IMR-90 (cell line): ENCODE measurements at regions not wholly inside any gene's neighbourhood (a gene's known extent, or its start where the extent isn't known, plus 50 kb on each side); places are given as distances from the start of the nearest gene placed in this dataset.
"Not testable (repeated sequence)": the region's sequence is repeated elsewhere in the genome, so short reads cannot be mapped to it uniquely, and the experiment has no call there.

Experiments used
- ATAC-seq: fragments of 200-7000 bp; cut with Tn5 transposase; 2 replicates; pipeline ENCODE4 v1.9.1; 2020; ENCODE audit warnings: low read depth, mild to moderate bottlenecking, moderate library complexity
- BruUV-seq: library from RNA; stranded (reverse); fragments of 400-500 nt; replicated peaks from 2 replicates; lab custom pipeline; 2021; lab: Mats Ljungman, UMichigan
- CTCF ChIA-PET: fragments of 300-600 bp; formaldehyde crosslinking; extraction: SDS; loops from one replicate; lab custom pipeline; 2021; ENCODE audit warnings: antibody characterized with exemption; lab: Yijun Ruan, JAX
- POLR2A ChIA-PET: fragments of 300-600 bp; sonication (Branson Sonifier 250); formaldehyde crosslinking; loops from one replicate; lab custom pipeline; 2022; ENCODE audit warnings: antibody characterized with exemption; ENCODE audit not compliant: unreplicated experiment; lab: Charles Lee
- DNase-seq: peaks from one replicate; pipeline ENCODE4 v3.0.0; 2013
- H2AFZ ChIP-seq: replicated peaks from 2 replicates; pipeline ENCODE3; 2013; ENCODE audit warnings: low read length, mild to moderate bottlenecking; ENCODE audit not compliant: poor library complexity
- H2AK5ac ChIP-seq: 2 replicates; pipeline ENCODE4 v1.6.1; 2013; ENCODE audit warnings: low read depth, low read length, inconsistent platforms
- H2AK9ac ChIP-seq: replicated peaks from 2 replicates; pipeline ENCODE3; 2013; ENCODE audit warnings: mild to moderate bottlenecking, low read depth, low read length, moderate library complexity; ENCODE audit not compliant: poor library complexity
- H2BK120ac ChIP-seq: 2 replicates; pipeline ENCODE4 v1.6.1; 2013; ENCODE audit warnings: low read depth, low read length, inconsistent platforms
- H2BK15ac ChIP-seq: 3 replicates; pipeline ENCODE4 v1.6.1; 2013; ENCODE audit warnings: low read depth, low read length, inconsistent platforms
- H2BK20ac ChIP-seq: 2 replicates; pipeline ENCODE4 v1.6.1; 2013; ENCODE audit warnings: low read depth, mild to moderate bottlenecking, inconsistent platforms, low read length, moderate library complexity
- H2BK5ac ChIP-seq: 2 replicates; pipeline ENCODE4 v1.6.1; 2013; ENCODE audit warnings: mild to moderate bottlenecking, low read depth, low read length, inconsistent platforms; ENCODE audit not compliant: poor library complexity, severe bottlenecking
- H3K14ac ChIP-seq: replicated peaks from 2 replicates; pipeline ENCODE4 v1.6.1; 2013; ENCODE audit warnings: low read depth, low read length, inconsistent platforms
- H3K18ac ChIP-seq: 2 replicates; pipeline ENCODE4 v1.6.1; 2013; ENCODE audit warnings: low read depth, low read length, control low read depth
- H3K23ac ChIP-seq: 2 replicates; pipeline ENCODE4 v1.6.1; 2013; ENCODE audit warnings: low read depth, low read length, inconsistent platforms
- H3K27ac ChIP-seq: 2 replicates; pipeline ENCODE4 v1.5.1; 2013; ENCODE audit warnings: mild to moderate bottlenecking, control low read depth, low read length; ENCODE audit not compliant: insufficient read depth
- H3K27me3 ChIP-seq: 2 replicates; pipeline ENCODE4 v1.6.1; 2013; ENCODE audit warnings: low read length; ENCODE audit not compliant: control insufficient read depth, insufficient read depth
- H3K36me3 ChIP-seq: 2 replicates; pipeline ENCODE4 v1.6.1; 2013; ENCODE audit warnings: low read length, mixed read lengths; ENCODE audit not compliant: control insufficient read depth, insufficient read depth
- H3K4ac ChIP-seq: 2 replicates; pipeline ENCODE4 v1.6.1; 2013; ENCODE audit warnings: low read depth, low read length, inconsistent platforms
- H3K4me1 ChIP-seq: 2 replicates; pipeline ENCODE4 v1.6.1; 2013; ENCODE audit warnings: low read length, mixed read lengths; ENCODE audit not compliant: control insufficient read depth, insufficient read depth
- H3K4me2 ChIP-seq: 2 replicates; pipeline ENCODE4 v1.6.1; 2013; ENCODE audit warnings: low read depth, mild to moderate bottlenecking, control low read depth, low read length, moderate library complexity
- H3K4me3 ChIP-seq: 2 replicates; pipeline ENCODE4 v1.5.1; 2013; ENCODE audit warnings: low read depth, mild to moderate bottlenecking, control low read depth, low read length, moderate library complexity; ENCODE audit not compliant: insufficient read depth
- H3K56ac ChIP-seq: 2 replicates; pipeline ENCODE4 v1.6.1; 2013; ENCODE audit warnings: low read length, inconsistent platforms; ENCODE audit not compliant: insufficient read depth; ENCODE audit errors: extremely low read depth
- H3K79me1 ChIP-seq, 2 experiments: 2 replicates each; pipeline ENCODE4 v1.6.1; 2013; ENCODE audit warnings: low read length in 2 of 2, inconsistent platforms in 1 of 2, low read depth in 1 of 2
- H3K9ac ChIP-seq: 2 replicates; pipeline ENCODE4 v1.6.1; 2013; ENCODE audit warnings: low read depth, low read length, control low read depth
- H3K9me1 ChIP-seq: 2 replicates; pipeline ENCODE4 v1.6.1; 2013; ENCODE audit warnings: low read length, inconsistent platforms; ENCODE audit not compliant: insufficient read depth
- H3K9me3 ChIP-seq: 2 replicates; pipeline ENCODE4 v1.6.1; 2013; ENCODE audit warnings: low read length; ENCODE audit not compliant: control insufficient read depth, insufficient read depth
- H4K20me1 ChIP-seq: 2 replicates; pipeline ENCODE4 v1.6.1; 2013; ENCODE audit warnings: low read length, inconsistent platforms; ENCODE audit not compliant: insufficient read depth
- H4K5ac ChIP-seq: 2 replicates; pipeline ENCODE4 v1.6.1; 2013; ENCODE audit warnings: mild to moderate bottlenecking, low read depth, low read length, control low read depth
- H4K8ac ChIP-seq, 2 experiments: 2 replicates each; pipeline ENCODE4 v1.6.1; 2013; ENCODE audit warnings: low read depth in 2 of 2, low read length in 2 of 2, control low read depth in 1 of 2, inconsistent platforms in 1 of 2
- H4K91ac ChIP-seq: 2 replicates; pipeline ENCODE4 v1.6.1; 2013; ENCODE audit warnings: low read depth, low read length, inconsistent platforms; ENCODE audit not compliant: insufficient read depth
- NFE2L2 ChIP-seq: fragments of 150-350 bp; IDR thresholded peaks from 2 replicates; pipeline ENCODE4 v1.6.1; 2016; ENCODE audit warnings: low read depth, mild to moderate bottlenecking, low read length
- RCOR1 ChIP-seq: IDR thresholded peaks from 2 replicates; pipeline ENCODE4 v1.6.1; 2012; ENCODE audit warnings: mild to moderate bottlenecking, low read length, improper control_type of control experiment; ENCODE audit not compliant: insufficient replicate concordance
- WGBS, 2 experiments: methylation state at CpG; one replicate each; pipeline versions ENCODE4 v1.1.5 to v1.1.7; 2013; ENCODE audit warnings: missing lambda C conversion rate in 2 of 2; ENCODE audit not compliant: insufficient read length in 1 of 2; ENCODE audit errors: extremely low coverage in 2 of 2; 5-methylcytosine and 5-hydroxymethylcytosine counted together
- dilution Hi-C: fragments of 300-500 bp; cut with HindIII; formaldehyde crosslinking; loops from one replicate; pipeline ENCODE4 v1.14.3; 2018; ENCODE audit warnings: low sequenced_read_pairs; ENCODE audit not compliant: unreplicated experiment
- in situ Hi-C: fragments of 300-500 bp; cut with MboI; formaldehyde crosslinking; loops from 3 replicates; pipeline ENCODE4 v1.14.3; 2019; ENCODE audit warnings: low sequenced_read_pairs, inconsistent platforms, mixed read lengths
- intact Hi-C: fragments of 100-400 bp; cut with micrococcal nuclease; formaldehyde crosslinking; loops from 2 replicates; pipeline ENCODE4 v1.10.0; 2022

DNA sequence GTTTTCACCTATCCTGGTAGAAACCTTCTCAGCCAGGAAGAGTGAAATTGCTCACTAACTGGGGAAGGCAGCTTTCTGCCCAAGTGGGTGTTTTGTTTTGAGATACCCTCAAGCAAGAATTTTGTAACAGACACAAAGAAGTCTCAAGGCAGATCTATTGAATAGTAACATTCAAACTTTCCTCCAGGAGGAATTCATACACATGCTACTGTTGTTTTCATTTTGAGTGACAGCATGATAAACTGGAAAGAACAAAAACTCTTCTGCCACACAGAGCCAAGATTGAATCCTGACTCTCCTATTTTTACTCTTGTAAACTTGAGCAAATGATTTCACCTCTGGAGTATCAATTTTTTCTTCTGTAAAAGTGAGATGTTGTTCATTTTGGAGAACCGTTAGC lies 54.8 kb upstream of the MBNL1 start:
- Histone ChIP-seq H3K4me3 (no peak overlapping the region), H3K4ac (no peak overlapping the region), H3K56ac (no peak overlapping the region), H2BK15ac (no peak overlapping the region), H3K9me1 (peaks cover 3% of the 10 kb centered on the region; the same call in 1 of the 2 replicates), H3K27me3 (no peaks in the 10 kb centered on the region), H3K27ac (no peak overlapping the region), H3K18ac (no peak overlapping the region), H2BK5ac (no peak overlapping the region), H4K8ac (no peak overlapping the region), H3K36me3 (no peaks in the 10 kb centered on the region), H3K9ac (no peak overlapping the region), H4K5ac (no peak overlapping the region), H4K20me1 (no peaks in the 10 kb centered on the region), H2AK9ac (no peak overlapping the region), H3K9me3 (no peaks in the 10 kb centered on the region), H2BK120ac (no peak overlapping the region), H3K79me1 (no peaks in the 10 kb centered on the region), H3K23ac (no peak overlapping the region), H2AFZ (no peak overlapping the region), H4K91ac (no peak overlapping the region), H2BK20ac (no peak overlapping the region), H3K4me2 (no peak overlapping the region), H3K4me1 (peaks cover 4% of the 10 kb centered on the region), H3K14ac (no peak overlapping the region), H2AK5ac (no peak overlapping the region)
- CTCF ChIA-PET = no interaction called here
- ATAC-seq = no peak
- TF ChIP-seq NFE2L2 (no peak), RCOR1 (no peak)
- intact Hi-C loops = loop anchor here (10.0 kb wide), 1 partner anchor 51 kb away; the partner anchor contains the start of gene MBNL1
- dilution Hi-C loops = no loop called here
- BruUV-seq = no TSS peak
- in situ Hi-C loops = no loop called here
- WGBS, 2 experiments = no CpG with 5 or more reads among the region's 1 CpG
- no peak for DNase-seq
- POLR2A ChIA-PET = no interaction called here

DNA sequence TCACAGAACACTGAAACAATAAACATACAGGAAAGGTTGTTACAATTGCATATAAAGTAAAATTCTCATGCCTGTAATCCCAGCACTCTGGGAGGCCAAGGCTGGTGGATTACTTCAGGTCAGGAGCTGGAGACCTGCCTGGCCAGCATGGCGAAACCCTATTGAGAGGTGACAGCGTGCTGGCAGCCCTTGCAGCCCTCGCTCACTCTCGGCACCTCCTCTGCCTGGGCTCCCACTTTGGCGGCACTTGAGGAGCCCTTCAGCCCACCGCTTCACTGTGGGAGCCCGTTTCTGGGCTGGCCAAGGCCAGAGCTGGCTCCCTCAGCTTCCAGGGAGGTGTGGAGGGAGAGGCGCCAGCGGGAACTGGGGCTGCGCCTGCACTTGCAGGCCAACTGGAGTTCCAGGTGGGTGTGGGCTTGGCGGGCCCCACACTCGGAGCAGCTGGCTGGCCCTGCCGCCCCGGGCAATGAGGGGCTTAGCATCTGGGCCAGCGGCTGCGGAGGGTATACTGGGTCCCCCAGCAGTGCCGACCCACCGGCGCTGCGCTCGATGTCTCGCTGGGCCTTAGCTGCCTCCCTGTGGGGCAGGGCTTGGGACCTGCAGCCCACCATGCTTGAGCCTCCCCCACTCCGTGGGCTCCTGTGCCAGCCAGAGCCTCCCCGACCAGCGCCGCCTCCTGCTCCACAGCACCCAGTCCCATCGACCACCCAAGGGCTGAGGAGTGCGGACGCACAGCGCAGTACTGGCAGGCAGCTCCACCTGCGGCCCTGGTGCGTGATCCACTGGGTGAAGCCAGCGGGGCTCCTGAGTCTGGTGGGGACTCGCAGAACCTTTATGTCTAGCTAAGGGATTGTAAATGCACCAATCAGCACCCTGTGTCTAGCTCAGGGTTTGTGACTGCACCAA lies 51.5 kb upstream of the MBNL1 start:
- CTCF ChIA-PET, H2BK120ac ChIP-seq, H2BK15ac ChIP-seq, H3K4ac ChIP-seq, in situ Hi-C loops, H3K4me2 ChIP-seq, ATAC-seq, H3K79me1 ChIP-seq, H2AK9ac ChIP-seq, BruUV-seq, dilution Hi-C loops, H2BK5ac ChIP-seq, H3K56ac ChIP-seq, H3K27me3 ChIP-seq, H3K23ac ChIP-seq, H3K27ac ChIP-seq, H3K9me3 ChIP-seq, H4K5ac ChIP-seq, H2AK5ac ChIP-seq, H3K36me3 ChIP-seq, H4K8ac ChIP-seq, H3K18ac ChIP-seq, H3K4me3 ChIP-seq, H3K14ac ChIP-seq, DNase-seq, H2BK20ac ChIP-seq, H3K4me1 ChIP-seq, H4K91ac ChIP-seq, H3K9ac ChIP-seq, H2AFZ ChIP-seq, H4K20me1 ChIP-seq, POLR2A ChIA-PET, H3K9me1 ChIP-seq: not testable (repeated sequence)
- intact Hi-C loops = loop anchor here (10.0 kb wide), 1 partner anchor 48 kb away; the partner anchor contains the start of gene MBNL1
- WGBS, 2 experiments = 88% methylated on average over 4 of the region's 34 CpGs; no CpG with 5 or more reads in 1 of the 2 experiments
